ENCODE measurements at regions not wholly inside any gene's neighbourhood (a gene's known extent, or its start where the extent isn't known, plus 50 kb on each side); places are given as distances from the start of the nearest gene placed in this dataset.
"Not testable (repeated sequence)": the region's sequence is repeated elsewhere in the genome, so short reads cannot be mapped to it uniquely, and the experiment has no call there.

DNA sequence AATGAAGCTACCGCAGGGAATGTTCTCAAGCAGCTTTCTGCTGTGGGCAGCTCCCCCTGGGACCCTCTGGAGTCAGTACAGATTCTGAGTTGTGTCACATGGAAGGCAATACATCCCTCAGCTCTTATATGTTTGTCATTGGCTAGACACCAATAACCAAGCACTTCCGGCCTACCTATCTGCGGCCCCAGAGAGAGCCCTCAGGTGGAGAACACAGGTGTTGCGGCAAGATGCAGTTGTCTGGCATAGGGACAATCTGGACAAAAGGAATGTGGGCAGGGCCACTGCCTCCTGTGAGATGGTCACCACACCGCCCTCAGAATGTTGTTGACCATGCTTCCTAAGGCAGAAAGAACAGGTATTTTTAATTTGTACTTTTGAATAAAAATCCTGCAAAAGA is 118.7 kb downstream of the BRMS1L start:
- no peak for DNase-seq (ENCODE audit: low spot score)

DNA sequence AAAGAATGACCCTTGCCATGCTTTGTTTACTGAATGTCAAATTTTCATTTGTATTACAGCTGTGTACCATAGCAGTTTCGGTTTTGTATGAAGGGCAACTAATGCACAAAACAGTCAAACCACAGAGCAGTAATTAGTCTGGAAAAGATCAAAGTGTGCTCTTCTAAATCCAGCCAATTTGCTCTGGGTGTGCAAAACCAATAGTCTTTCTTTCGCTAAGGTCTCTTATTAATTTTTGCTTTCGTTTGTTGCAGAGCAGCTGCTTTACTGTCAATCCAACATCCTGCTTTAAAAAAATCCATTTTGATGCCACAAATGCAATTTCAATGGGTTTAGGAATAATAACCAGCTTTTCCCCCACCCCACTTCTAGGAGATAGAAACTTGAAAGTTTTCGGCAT is 114.2 kb downstream of the BRMS1L start:
- no peak for DNase-seq (ENCODE audit: low spot score)

DNA sequence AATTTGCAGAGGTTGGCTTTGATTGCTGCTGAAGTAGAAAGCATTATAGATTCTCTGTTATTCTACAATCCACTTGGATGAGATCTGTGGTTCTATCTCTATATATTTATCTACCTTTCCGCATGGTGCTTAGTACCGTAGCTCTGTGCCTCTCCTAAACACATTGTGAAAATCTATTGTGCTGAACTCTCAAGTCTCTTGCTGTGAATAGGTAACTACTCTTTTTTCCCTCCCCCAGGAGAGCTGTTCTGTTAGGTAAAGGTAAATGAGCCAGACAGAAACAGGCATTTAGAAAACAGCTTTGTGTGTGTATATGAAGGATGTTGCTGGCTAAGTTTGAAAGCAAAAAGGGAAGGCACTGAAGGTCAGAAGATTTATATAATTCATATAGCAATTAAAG is 112.6 kb downstream of the BRMS1L start:
- no peak for DNase-seq (ENCODE audit: low spot score)

DNA sequence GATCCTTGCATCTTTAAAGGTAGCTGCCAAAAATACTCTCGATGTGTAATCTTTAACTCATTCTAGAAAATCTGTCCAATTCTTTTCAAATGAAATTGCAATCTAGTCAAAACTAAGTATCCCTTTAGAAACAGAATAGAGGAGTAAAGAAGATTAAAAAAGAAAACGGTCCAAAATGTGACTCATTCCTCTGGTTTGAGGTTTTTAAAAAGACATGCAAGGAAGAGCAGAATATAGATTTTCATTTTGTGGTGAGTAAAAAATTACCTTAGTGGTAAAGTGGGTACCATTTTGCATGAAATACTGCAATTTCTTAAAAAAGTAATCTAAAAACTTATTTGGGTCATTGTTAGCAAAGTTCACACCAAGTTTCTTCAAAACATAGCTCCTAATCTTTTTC is 108.4 kb downstream of the BRMS1L start:
- DNase-seq (ENCODE audit: low spot score): no peak

DNA sequence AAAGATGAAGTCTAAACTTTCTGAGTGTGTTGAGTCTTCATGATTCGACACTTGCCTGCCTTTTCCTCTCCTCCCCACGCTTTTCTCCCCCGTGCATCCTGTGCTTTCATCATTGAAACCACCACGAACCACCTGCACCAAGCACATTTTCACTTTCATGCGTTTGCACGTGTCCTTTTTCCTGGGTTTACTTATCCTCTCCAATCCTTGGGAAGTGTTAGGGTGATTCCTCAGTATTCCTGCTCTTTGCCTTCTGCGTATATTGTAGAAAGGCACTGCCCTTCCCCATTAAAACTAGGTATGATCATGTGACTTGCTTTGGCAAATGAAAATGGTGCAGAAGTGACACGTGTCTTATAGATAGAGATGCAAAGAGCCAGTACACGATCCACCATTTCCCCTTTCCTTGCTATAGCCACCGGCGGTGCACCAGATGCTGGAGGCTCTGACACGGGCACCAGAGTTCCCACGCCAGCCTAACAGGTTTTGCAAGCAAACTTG is 106.6 kb downstream of the BRMS1L start:
- DNase-seq (ENCODE audit: low spot score): no peak

DNA sequence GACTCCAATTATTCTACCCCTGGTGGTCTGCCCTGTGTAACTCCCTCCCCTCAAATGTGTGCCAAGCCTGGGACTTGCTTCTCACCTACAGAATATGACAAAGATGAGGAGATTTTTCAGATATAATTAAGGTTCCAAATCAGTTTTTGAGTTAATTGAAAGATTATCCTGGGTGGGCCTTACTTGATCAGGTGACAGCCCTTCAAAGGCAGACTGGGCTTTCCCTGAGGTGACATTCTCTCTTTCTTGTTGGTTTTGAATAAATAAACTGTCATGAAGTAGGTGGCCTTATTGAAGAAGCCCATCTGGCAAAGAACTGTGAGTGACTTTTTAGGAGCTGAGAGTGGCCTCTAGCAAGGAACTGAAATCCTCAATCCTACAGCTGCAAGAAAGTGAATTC is 106.0 kb downstream of the BRMS1L start:
- DNase-seq (ENCODE audit: low spot score): no peak

DNA sequence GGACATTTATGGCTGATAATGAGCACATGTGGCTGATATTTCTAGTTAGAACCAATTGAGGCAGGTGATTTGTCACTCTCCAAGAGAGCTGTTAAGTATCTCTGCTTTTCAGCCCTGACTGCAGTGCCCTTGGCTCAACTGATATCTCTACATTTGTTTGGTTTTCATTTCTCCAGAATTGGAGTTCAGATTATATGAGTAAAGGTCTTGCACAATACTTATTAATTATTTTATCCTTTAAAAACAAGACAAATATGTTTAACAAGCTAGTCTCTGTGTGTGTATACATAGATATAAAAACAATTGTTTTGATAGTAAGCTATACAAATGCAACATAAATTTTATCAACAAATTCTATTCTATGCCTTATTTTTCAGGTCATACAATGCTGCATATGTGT is 105.2 kb downstream of the BRMS1L start:
- DNase-seq (ENCODE audit: low spot score): no peak

DNA sequence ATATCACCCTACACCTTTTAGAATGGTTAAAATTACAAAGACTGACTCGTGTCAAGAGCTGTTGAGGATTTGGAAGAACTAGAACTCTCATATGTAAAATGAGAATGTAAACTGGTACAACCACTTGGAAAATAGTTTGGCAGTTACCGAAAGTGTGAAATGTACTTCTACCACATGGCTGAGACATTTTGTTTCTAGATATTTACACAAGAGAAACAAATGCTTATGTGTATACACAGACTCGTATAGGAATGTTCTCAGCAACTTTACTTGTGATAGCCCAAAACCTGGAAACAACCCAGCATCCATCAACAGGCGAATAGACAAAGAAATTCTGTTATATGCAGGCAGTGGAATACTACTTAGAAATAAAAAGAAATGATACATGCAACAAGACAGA is 103.0 kb downstream of the BRMS1L start:
- no peak for DNase-seq (ENCODE audit: low spot score)

DNA sequence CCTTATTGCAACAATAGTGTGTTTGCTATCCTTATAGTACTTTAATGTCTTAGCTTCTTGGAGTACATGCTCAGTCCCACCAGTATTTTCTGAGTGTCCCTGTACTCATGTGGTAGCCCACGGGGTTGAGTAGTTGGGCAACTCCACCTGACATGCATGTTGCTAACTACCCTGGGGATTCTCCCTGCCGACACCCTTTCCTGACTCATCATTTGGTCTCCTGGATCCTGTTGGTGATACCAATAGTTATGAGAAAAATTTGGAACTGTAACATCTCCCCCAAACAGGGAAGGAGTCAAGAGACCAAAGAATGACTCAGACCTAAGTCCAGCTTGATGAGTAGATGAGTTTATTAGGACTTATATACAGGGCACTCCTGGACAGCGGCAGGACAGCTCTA is 101.6 kb downstream of the BRMS1L start:
- no peak for DNase-seq (ENCODE audit: low spot score)

DNA sequence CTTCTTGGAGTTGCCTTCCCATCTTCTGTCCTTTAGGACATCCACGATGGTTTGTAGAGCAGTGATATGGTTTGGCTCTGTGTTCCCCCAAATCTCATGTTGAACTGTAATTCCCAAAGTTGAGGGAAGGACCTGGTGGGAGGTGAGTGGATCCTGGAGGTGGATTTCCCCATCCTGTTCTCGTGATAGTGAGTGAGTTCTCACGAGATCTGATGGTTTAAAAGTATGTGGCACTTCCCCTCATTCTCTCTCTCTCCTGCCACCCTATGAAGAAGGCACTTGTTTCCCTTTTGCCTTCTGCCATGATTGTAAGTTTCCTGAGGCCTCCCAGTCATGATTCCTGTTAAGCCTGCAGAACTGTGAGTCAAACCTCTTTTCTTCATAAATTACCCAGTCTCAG is 99.2 kb downstream of the BRMS1L start:
- no peak for DNase-seq (ENCODE audit: low spot score)

DNA sequence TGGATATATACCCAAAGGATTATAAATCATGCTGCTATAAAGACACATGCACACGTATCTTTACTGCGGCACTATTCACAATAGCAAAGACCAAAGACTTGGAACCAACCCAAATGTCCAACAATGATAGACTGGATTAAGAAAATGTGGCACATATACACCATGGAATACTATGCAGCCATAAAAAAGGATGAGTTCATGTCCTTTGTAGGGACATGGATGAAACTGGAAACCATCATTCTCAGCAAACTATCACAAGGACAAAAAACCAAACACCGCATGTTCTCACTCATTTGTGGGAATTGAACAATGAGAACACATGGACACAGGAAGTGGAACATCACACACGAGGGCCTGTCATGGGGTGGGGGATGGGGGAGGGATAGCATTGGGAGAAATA is 96.5 kb downstream of the BRMS1L start:
- DNase-seq (ENCODE audit: low spot score): not testable (repeated sequence)

DNA sequence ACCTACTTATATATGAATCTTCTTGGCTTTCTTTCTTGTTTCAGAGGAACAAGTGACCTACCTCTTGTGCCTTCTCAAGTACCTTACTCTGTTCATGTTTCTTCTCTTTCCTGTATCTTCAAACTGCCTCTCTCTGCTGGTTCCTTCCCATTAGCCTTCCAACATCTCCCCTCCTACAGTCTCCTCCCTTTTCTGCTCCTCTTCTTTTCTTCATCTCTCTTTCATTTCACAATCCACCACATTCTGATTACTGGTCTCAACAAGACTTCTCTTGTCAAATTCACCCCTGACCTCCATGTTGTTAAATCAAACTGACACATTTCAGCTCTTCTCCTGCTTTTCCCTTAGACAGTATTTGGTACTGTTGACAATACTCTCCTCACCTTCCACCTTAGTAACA is 95.6 kb downstream of the BRMS1L start:
- no peak for DNase-seq (ENCODE audit: low spot score)

All from mucosa of gallbladder (tissue), 1 donor.